WTC11 (cell line): ENCODE measurements at regions not wholly inside any gene's neighbourhood (a gene's known extent, or its start where the extent isn't known, plus 50 kb on each side); places are given as distances from the start of the nearest gene placed in this dataset.

Experiments
- ATAC-seq: fragments of 200-7000 bp; cut with Tn5 transposase; 2 replicates; pipeline ENCODE4 v1.10.0; 2021; ENCODE audit warnings: mild to moderate bottlenecking, moderate library complexity
- CTCF ChIA-PET: fragments of 300-600 bp; sonication (Branson Sonifier 250); formaldehyde crosslinking; loops from one replicate; lab custom pipeline; 2021; ENCODE audit warnings: antibody characterized with exemption; lab: Charles Lee
- POLR2A ChIA-PET: fragments of 350-600 bp; sonication (Branson Sonifier 250); formaldehyde crosslinking; loops from one replicate; lab custom pipeline; 2021; ENCODE audit warnings: antibody characterized with exemption; lab: Charles Lee
- DNase-seq: peaks from one replicate; pipeline ENCODE4 v3.0.0; 2021; ENCODE audit warnings: low spot score
- H3K27ac Mint-ChIP-seq: 2 replicates; pipeline ENCODE4 v1.8.0; 2021; ENCODE audit warnings: mixed read lengths
- H3K27me3 Mint-ChIP-seq: 2 replicates; pipeline ENCODE4 v1.8.0; 2021; ENCODE audit warnings: low read depth, mild to moderate bottlenecking, moderate library complexity, mixed read lengths
- H3K36me3 Mint-ChIP-seq: 2 replicates; pipeline ENCODE4 v1.8.0; 2021; ENCODE audit warnings: mixed read lengths
- H3K4me1 Mint-ChIP-seq: 2 replicates; pipeline ENCODE4 v1.8.0; 2022; ENCODE audit warnings: mixed read lengths
- H3K4me3 Mint-ChIP-seq: 2 replicates; pipeline ENCODE4 v1.8.0; 2021; ENCODE audit warnings: mild to moderate bottlenecking, moderate library complexity, mixed read lengths
- H3K9me3 Mint-ChIP-seq: 2 replicates; pipeline ENCODE4 v1.8.0; 2021; ENCODE audit warnings: mixed read lengths
- CBFB ChIP-seq: sonication (generic); formaldehyde crosslinking; IDR thresholded peaks from 2 replicates; pipeline ENCODE4 v1.8.1; 2022; ENCODE audit warnings: mild to moderate bottlenecking, low read depth, missing genetic modification reagents
- CREB1 ChIP-seq: sonication (generic); formaldehyde crosslinking; IDR thresholded peaks from 2 replicates; pipeline ENCODE4 v1.8.0; 2023; ENCODE audit warnings: mild to moderate bottlenecking, missing genetic modification reagents
- E2F5 ChIP-seq: sonication (generic); formaldehyde crosslinking; IDR thresholded peaks from 2 replicates; pipeline ENCODE4 v1.8.1; 2022; ENCODE audit warnings: mild to moderate bottlenecking, moderate library complexity, missing genetic modification reagents
- ELF4 ChIP-seq: sonication (generic); formaldehyde crosslinking; IDR thresholded peaks from 2 replicates; pipeline ENCODE4 v1.8.1; 2022; ENCODE audit warnings: low read depth, mild to moderate bottlenecking, moderate library complexity, missing genetic modification reagents
- EMX1 ChIP-seq: fragments of 250-450 bp; sonication (Bioruptor Pico); IDR thresholded peaks from 2 replicates; pipeline ENCODE4 v1.8.0; 2021; ENCODE audit warnings: mild to moderate bottlenecking
- ETV6 ChIP-seq: sonication (generic); formaldehyde crosslinking; IDR thresholded peaks from 2 replicates; pipeline ENCODE4 v1.8.1; 2022; ENCODE audit warnings: mild to moderate bottlenecking, missing genetic modification reagents
- GTF2I ChIP-seq: fragments of 250-450 bp; sonication (Bioruptor Pico); conservative IDR thresholded peaks from 2 replicates; pipeline ENCODE4 v1.4.0; 2021; ENCODE audit warnings: mild to moderate bottlenecking
- NFATC4 ChIP-seq: fragments of 250-450 bp; sonication (Bioruptor Pico); IDR thresholded peaks from 2 replicates; pipeline ENCODE4 v1.9.0; 2021; ENCODE audit warnings: mild to moderate bottlenecking
- NR2C2 ChIP-seq: sonication (generic); formaldehyde crosslinking; IDR thresholded peaks from 2 replicates; pipeline ENCODE4 v1.8.0; 2022; ENCODE audit warnings: mild to moderate bottlenecking, missing genetic modification reagents
- SP1 ChIP-seq: sonication (generic); formaldehyde crosslinking; conservative IDR thresholded peaks from 2 replicates; pipeline ENCODE4 v1.8.1; 2022; ENCODE audit warnings: missing genetic modification reagents
- TEAD1 ChIP-seq: sonication (generic); formaldehyde crosslinking; IDR thresholded peaks from 2 replicates; pipeline ENCODE4 v1.8.0; 2022; ENCODE audit warnings: mild to moderate bottlenecking, missing genetic modification reagents
- USF1 ChIP-seq: sonication (generic); formaldehyde crosslinking; IDR thresholded peaks from 2 replicates; pipeline ENCODE4 v1.8.0; 2022; ENCODE audit warnings: mild to moderate bottlenecking, missing genetic modification reagents
- ZNF425 ChIP-seq: fragments of 250-450 bp; sonication (Bioruptor Pico); conservative IDR thresholded peaks from 2 replicates; pipeline ENCODE4 v1.9.0; 2021; ENCODE audit warnings: mild to moderate bottlenecking
- ZNF512 ChIP-seq: sonication (generic); formaldehyde crosslinking; IDR thresholded peaks from 2 replicates; pipeline ENCODE4 v1.8.1; 2022; ENCODE audit warnings: missing genetic modification reagents, borderline replicate concordance
- ZNF532 ChIP-seq: fragments of 250-450 bp; sonication (Bioruptor Pico); IDR thresholded peaks from 2 replicates; pipeline ENCODE4 v1.9.0; 2021; ENCODE audit warnings: mild to moderate bottlenecking, borderline replicate concordance

- ATAC-seq (no peak), DNase-seq (no peak)
- Mint-ChIP-seq H3K36me3 (no peaks in the 10 kb centered on the region), H3K4me3 (no peak overlapping the region), H3K27ac (no peak overlapping the region), H3K9me3 (peaks cover 9% of the 10 kb centered on the region), H3K4me1 (no peaks in the 10 kb centered on the region), H3K27me3 (peaks cover 90% of the 10 kb centered on the region)
- TF ChIP-seq NR2C2 (CRISPR knock-in tag) (no peak), ZNF532 (CRISPR knock-in tag) (no peak)
- CTCF ChIA-PET = no interaction called here
- POLR2A ChIA-PET = no interaction called here
Observed at GRCh38 chr4:155434366-155434765, 57.6 kb upstream of the MAP9 start.

GRCh38 chr4:155433636-155434360, 57.0 kb upstream of the MAP9 start:
- CTCF ChIA-PET = no interaction called here
- TF ChIP-seq ZNF425 = no peak
- TF ChIP-seq, all 79 proteins: peak for 0
- Mint-ChIP-seq H3K4me3 (no peak overlapping the region), H3K4me1 (no peaks in the 10 kb centered on the region), H3K27ac (no peak overlapping the region), H3K27me3 (peaks cover 93% of the 10 kb centered on the region), H3K9me3 (peaks cover 13% of the 10 kb centered on the region), H3K36me3 (peaks cover 1% of the 10 kb centered on the region)
- ATAC-seq = no peak
- DNase-seq = no peak
- POLR2A ChIA-PET = no interaction called here

- TF ChIP-seq ELF4 (CRISPR knock-in tag) = no peak
- TF ChIP-seq ETV6 (CRISPR knock-in tag) = no peak
- no peak for TF ChIP-seq E2F5
- TF ChIP-seq CREB1 (CRISPR knock-in tag) = no peak
- no peak for TF ChIP-seq EMX1
- TF ChIP-seq SP1 (CRISPR knock-in tag) = no peak
- TF ChIP-seq GTF2I (CRISPR knock-in tag) = no peak
- no peak for TF ChIP-seq USF1 (CRISPR knock-in tag)
- TF ChIP-seq ZNF512 (CRISPR knock-in tag) = no peak
- TF ChIP-seq CBFB (CRISPR knock-in tag) = no peak
- no peak for TF ChIP-seq NFATC4 (CRISPR knock-in tag)
- TF ChIP-seq TEAD1 (CRISPR knock-in tag) = no peak
- Mint-ChIP-seq H3K27me3 (peaks cover 99% of the 10 kb centered on the region), H3K27ac (no peak overlapping the region), H3K4me3 (no peak overlapping the region), H3K9me3 (peaks cover 37% of the 10 kb centered on the region), H3K36me3 (peaks cover 15% of the 10 kb centered on the region), H3K4me1 (no peaks in the 10 kb centered on the region)
- ATAC-seq (no peak), DNase-seq (no peak)
- ChIA-PET CTCF (no interaction called here), POLR2A (no interaction called here)
Observed at GRCh38 chr4:155430895-155431795, 54.4 kb upstream of the MAP9 start.
